OCI-LY3 (cell line): ENCODE measurements at regions not wholly inside any gene's neighbourhood (a gene's known extent, or its start where the extent isn't known, plus 50 kb on each side); places are given as distances from the start of the nearest gene placed in this dataset.

Experiments used
- CTCF ChIP-seq: fragments of 200-600, 300-600 bp; sonication (generic); IDR thresholded peaks from 2 replicates; pipeline ENCODE4 v1.5.1; 2014; ENCODE audit warnings: antibody characterized with exemption, low read length, low read depth
- EZH2phosphoT487 ChIP-seq: fragments of 200-600 bp; shearing (Covaris generic); IDR thresholded peaks from 2 replicates; pipeline ENCODE4 v1.6.1; 2018; ENCODE audit warnings: antibody characterized with exemption, mixed run types, low read depth

- TF ChIP-seq CTCF (no peak), EZH2phosphoT487 (no peak)
Measured at GRCh38 chr10:44776181-44776580, 135.0 kb upstream of the TMEM72 start.
